Naive thymus-derived CD4-positive, alpha-beta T cell (primary cell): ENCODE measurements at regions not wholly inside any gene's neighbourhood (a gene's known extent, or its start where the extent isn't known, plus 50 kb on each side); places are given as distances from the start of the nearest gene placed in this dataset.
A peak's percentile ranks its signal among the peaks of the same experiment; 100 is the strongest.

Source experiments
- ATAC-seq: fragments of 150-1000 bp; cut with Tn5 transposase; 2 replicates; pipeline ENCODE4 v1.10.0; 2021; ENCODE audit warnings: mild to moderate bottlenecking, moderate library complexity
- CTCF ChIA-PET: fragments of 350-600 bp; sonication (Branson Sonifier 250); formaldehyde crosslinking; loops from one replicate; lab custom pipeline; 2021; ENCODE audit warnings: antibody characterized with exemption; lab: Charles Lee
- POLR2A ChIA-PET: fragments of 350-600 bp; sonication (Branson Sonifier 250); formaldehyde crosslinking; loops from one replicate; lab custom pipeline; 2021; ENCODE audit warnings: antibody characterized with exemption, inconsistent platforms; lab: Charles Lee
- DNase-seq, 9 donors: peaks; one replicate each; pipeline versions ENCODE4 v3.0.0 to v3.0.0-alpha.2; 2020 to 2022; ENCODE audit warnings: mixed read lengths in 1 of 9
- H3K27ac ChIP-seq: one replicate; pipeline ENCODE4 v1.7.0; 2013; ENCODE audit warnings: mild to moderate bottlenecking, low read depth, low read length, moderate library complexity
- H3K27me3 ChIP-seq, 2 donors: one replicate each; pipeline ENCODE4 v1.7.0; 2013; ENCODE audit warnings: low read length in 2 of 2, mild to moderate bottlenecking in 2 of 2, moderate library complexity in 2 of 2; ENCODE audit not compliant: control insufficient read depth in 2 of 2, insufficient read depth in 2 of 2
- H3K36me3 ChIP-seq, 3 experiments: 1 replicate in 2 of 3; 2 replicates in 1 of 3; pipeline ENCODE4 v1.7.0; 2013; ENCODE audit warnings: low read length in 3 of 3, mild to moderate bottlenecking in 3 of 3, moderate library complexity in 1 of 3; ENCODE audit not compliant: insufficient read depth in 3 of 3, control insufficient read depth in 2 of 3
- H3K4me1 ChIP-seq, 2 donors: one replicate each; pipeline ENCODE4 v1.7.0; 2013; ENCODE audit warnings: low read length in 2 of 2, mild to moderate bottlenecking in 2 of 2, moderate library complexity in 1 of 2; ENCODE audit not compliant: control insufficient read depth in 2 of 2, insufficient read depth in 2 of 2
- H3K4me3 ChIP-seq: 2 replicates; pipeline ENCODE4 v1.7.0; 2013; ENCODE audit warnings: mild to moderate bottlenecking, low read length
- H3K9me3 ChIP-seq, 3 experiments: 1 replicate in 2 of 3; 2 replicates in 1 of 3; pipeline ENCODE4 v1.7.0; 2013; ENCODE audit warnings: low read length in 3 of 3; ENCODE audit not compliant: control insufficient read depth in 2 of 3
- H3K27ac Mint-ChIP-seq, 9 donors: one replicate each; pipeline ENCODE4 v1.8.0; 2020 to 2022; ENCODE audit warnings: mixed read lengths in 9 of 9, mild to moderate bottlenecking in 8 of 9, moderate library complexity in 5 of 9, inconsistent platforms in 2 of 9
- H3K27me3 Mint-ChIP-seq, 5 donors: one replicate each; pipeline ENCODE4 v1.8.0; 2021 to 2022; ENCODE audit warnings: mixed read lengths in 5 of 5, mild to moderate bottlenecking in 1 of 5
- H3K36me3 Mint-ChIP-seq, 5 donors: one replicate each; pipeline ENCODE4 v1.8.0; 2020 to 2022; ENCODE audit warnings: mixed read lengths in 5 of 5, mild to moderate bottlenecking in 3 of 5, inconsistent platforms in 1 of 5
- H3K4me1 Mint-ChIP-seq, 7 donors: one replicate each; pipeline ENCODE4 v1.8.0; 2020 to 2022; ENCODE audit warnings: mixed read lengths in 7 of 7, mild to moderate bottlenecking in 3 of 7, inconsistent platforms in 1 of 7
- H3K4me3 Mint-ChIP-seq, 10 donors: one replicate each; pipeline ENCODE4 v1.8.0; 2020 to 2022; ENCODE audit warnings: mild to moderate bottlenecking in 10 of 10, mixed read lengths in 10 of 10, moderate library complexity in 6 of 10, inconsistent platforms in 2 of 10
- H3K9me3 Mint-ChIP-seq, 11 donors: one replicate each; pipeline ENCODE4 v1.8.0; 2020 to 2022; ENCODE audit warnings: mixed read lengths in 11 of 11, mild to moderate bottlenecking in 4 of 11, inconsistent platforms in 1 of 11, moderate library complexity in 1 of 11
- intact Hi-C, 2 donors: fragments of 100-400 bp; cut with micrococcal nuclease; formaldehyde crosslinking; loops; one replicate each; pipeline ENCODE4 v1.15.1; 2023

GRCh38 chr2:12959935-12960334, 243.2 kb downstream of the TRIB2 start:
- H3K36me3 Mint-ChIP-seq = peaks cover 0 to 6% (median 0%) of the 10 kb centered on the region in 5 donors
- POLR2A ChIA-PET = interaction anchor here (1.1 kb wide), 1 partner anchor 11 kb away, joined by 3 read pairs; no protein-coding TSS in a partner anchor
- no peak for DNase-seq
- H3K4me3 Mint-ChIP-seq = no peak overlapping the region
- H3K27me3 Mint-ChIP-seq = peaks cover 5 to 56% (median 21%) of the 10 kb centered on the region in 5 donors
- peaks cover 0 to 16% (median 2%) of the 10 kb centered on the region in 7 donors for H3K4me1 Mint-ChIP-seq
- H3K36me3 ChIP-seq = no peaks in the 10 kb centered on the region
- H3K27ac ChIP-seq = no peak overlapping the region
- H3K27ac Mint-ChIP-seq = no peak overlapping the region
- no peaks in the 10 kb centered on the region for H3K9me3 ChIP-seq
- no peak for ATAC-seq
- H3K27me3 ChIP-seq = no peaks in the 10 kb centered on the region
- H3K4me1 ChIP-seq = peaks cover 0 to 4% of the 10 kb centered on the region in 2 donors
- intact Hi-C loops = no loop called here
- H3K4me3 ChIP-seq = no peak overlapping the region
- peaks cover 0 to 15% (median 6%) of the 10 kb centered on the region in 11 donors for H3K9me3 Mint-ChIP-seq
- CTCF ChIA-PET = no interaction called here

- H3K36me3 ChIP-seq = no peaks in the 10 kb centered on the region
- ATAC-seq (no peak), DNase-seq (no peak)
- Mint-ChIP-seq H3K9me3 (peaks cover 0 to 12% (median 6%) of the 10 kb centered on the region in 11 donors), H3K27ac (no peak overlapping the region), H3K27me3 (peaks cover 5 to 51% (median 15%) of the 10 kb centered on the region in 5 donors), H3K4me1 (peaks cover 6 to 23% (median 8%) of the 10 kb centered on the region in 7 donors), H3K36me3 (peaks cover 0 to 8% (median 0%) of the 10 kb centered on the region in 5 donors), H3K4me3 (no peak overlapping the region)
- no peak overlapping the region for H3K27ac ChIP-seq
- H3K4me1 ChIP-seq = peaks cover 7 to 9% of the 10 kb centered on the region in 2 donors
- CTCF ChIA-PET = no interaction called here
- H3K27me3 ChIP-seq = no peaks in the 10 kb centered on the region
- intact Hi-C loops = no loop called here
- POLR2A ChIA-PET = interaction anchor here (0.5 to 1.1 kb wide), 2 partner anchors 10 to 1679 kb away, joined by 3 to 5 read pairs; no protein-coding TSS in a partner anchor
- no peak overlapping the region for H3K4me3 ChIP-seq
- H3K9me3 ChIP-seq = no peaks in the 10 kb centered on the region
Measured at GRCh38 chr2:12960671-12961070, 243.9 kb downstream of the TRIB2 start.

DNA sequence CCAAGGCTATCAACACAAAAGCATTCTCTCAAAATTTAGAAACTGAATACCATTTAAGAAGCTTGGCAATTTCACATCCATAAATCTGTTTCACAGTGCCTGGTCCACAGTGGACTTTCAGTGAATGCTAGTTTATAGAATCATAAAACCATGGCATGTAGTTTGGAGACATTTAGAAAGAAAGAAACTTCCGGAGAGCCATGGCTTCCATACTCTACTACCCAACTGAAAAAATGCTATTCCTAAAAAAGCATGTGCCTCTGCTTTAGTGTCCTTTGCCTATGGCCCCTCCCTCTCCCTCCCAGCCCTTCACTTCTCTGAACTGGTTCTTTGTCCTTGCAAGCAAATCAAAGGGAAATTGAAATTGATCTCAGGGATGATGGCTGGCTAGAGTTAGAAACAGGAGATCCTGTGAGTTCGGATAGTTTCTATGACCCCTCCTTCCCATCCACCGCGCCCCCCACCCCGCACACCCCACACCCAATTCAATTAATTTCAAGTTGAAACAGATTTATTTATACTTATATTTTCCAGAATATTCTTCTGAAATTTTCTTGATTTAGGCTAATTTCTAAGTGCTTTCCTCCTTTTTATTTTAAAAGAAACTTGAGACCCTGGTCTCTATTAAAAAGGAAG, 248.3 kb downstream of the TRIB2 start:
- Histone ChIP-seq H3K4me3 (no peak overlapping the region), H3K4me1 (peaks cover 10 to 24% of the 10 kb centered on the region in 2 donors), H3K27ac (no peak overlapping the region), H3K27me3 (no peaks in the 10 kb centered on the region), H3K36me3 (no peaks in the 10 kb centered on the region), H3K9me3 (no peaks in the 10 kb centered on the region)
- H3K4me1 Mint-ChIP-seq = peaks cover 8 to 42% (median 15%) of the 10 kb centered on the region in 7 donors
- H3K27me3 Mint-ChIP-seq = peaks cover 4 to 32% (median 10%) of the 10 kb centered on the region in 5 donors
- H3K9me3 Mint-ChIP-seq = peaks cover 0 to 5% (median 2%) of the 10 kb centered on the region in 11 donors
- peak overlapping the region in 2 of 10 donors; percentile 30 to 45 for H3K4me3 Mint-ChIP-seq
- no peak for DNase-seq
- POLR2A ChIA-PET = interaction anchor here (0.7 kb wide), 1 partner anchor 9 kb away, joined by 3 read pairs; no protein-coding TSS in a partner anchor
- intact Hi-C loops = loop anchor here in 1 of 2 donors (1.0 kb wide), 2 partner anchors 108 to 1135 kb away; no protein-coding TSS in a partner anchor
- ATAC-seq = no peak
- CTCF ChIA-PET = no interaction called here
- H3K27ac Mint-ChIP-seq = peak overlapping the region in 2 of 9 donors; percentile 23 to 36
- peaks cover 0 to 10% (median 0%) of the 10 kb centered on the region in 5 donors for H3K36me3 Mint-ChIP-seq

GRCh38 chr2:12965540-12966269, 249.0 kb downstream of the TRIB2 start:
- H3K9me3 Mint-ChIP-seq = peaks cover 0 to 2% (median 0%) of the 10 kb centered on the region in 11 donors
- Histone ChIP-seq H3K4me1 (peaks cover 10 to 24% of the 10 kb centered on the region in 2 donors), H3K36me3 (no peaks in the 10 kb centered on the region), H3K27me3 (no peaks in the 10 kb centered on the region), H3K9me3 (no peaks in the 10 kb centered on the region), H3K4me3 (no peak overlapping the region), H3K27ac (no peak overlapping the region)
- intact Hi-C loops = loop anchor here in 1 of 2 donors (1.0 kb wide), 2 partner anchors 108 to 1135 kb away; no protein-coding TSS in a partner anchor
- H3K4me3 Mint-ChIP-seq = peak overlapping the region in 3 of 10 donors; percentile 29 to 63 (median 45)
- H3K27ac Mint-ChIP-seq = peak overlapping the region in 2 of 9 donors; percentile 23 to 36
- DNase-seq (peak in 5 of 9 donors; percentile 4 to 25 (median 9)), ATAC-seq (peak; percentile 74)
- ChIA-PET CTCF (no interaction called here), POLR2A (interaction anchor here (0.7 kb wide), 1 partner anchor 9 kb away, joined by 3 read pairs; no protein-coding TSS in a partner anchor)
- H3K27me3 Mint-ChIP-seq = peaks cover under 1 to 29% (median 10%) of the 10 kb centered on the region in 5 donors
- H3K4me1 Mint-ChIP-seq = peaks cover 8 to 42% (median 15%) of the 10 kb centered on the region in 7 donors
- H3K36me3 Mint-ChIP-seq = peaks cover 0 to 10% (median 0%) of the 10 kb centered on the region in 5 donors

GRCh38 chr2:12967804-12968203, 251.1 kb downstream of the TRIB2 start:
- Mint-ChIP-seq H3K4me1 (peaks cover 8 to 36% (median 15%) of the 10 kb centered on the region in 7 donors), H3K9me3 (peaks cover 0 to 6% (median 2%) of the 10 kb centered on the region in 11 donors), H3K4me3 (no peak overlapping the region), H3K27ac (no peak overlapping the region), H3K27me3 (peaks cover 0 to 27% (median 7%) of the 10 kb centered on the region in 5 donors), H3K36me3 (peaks cover 0 to 10% (median 0%) of the 10 kb centered on the region in 5 donors)
- no peaks in the 10 kb centered on the region for H3K9me3 ChIP-seq
- peaks cover 10 to 24% of the 10 kb centered on the region in 2 donors for H3K4me1 ChIP-seq
- H3K4me3 ChIP-seq = no peak overlapping the region
- CTCF ChIA-PET = no interaction called here
- POLR2A ChIA-PET = no interaction called here
- no peaks in the 10 kb centered on the region for H3K36me3 ChIP-seq
- ATAC-seq (no peak), DNase-seq (no peak)
- no peaks in the 10 kb centered on the region for H3K27me3 ChIP-seq
- H3K27ac ChIP-seq = no peak overlapping the region
- intact Hi-C loops = no loop called here

- Mint-ChIP-seq H3K27me3 (peaks cover 0 to 27% (median 7%) of the 10 kb centered on the region in 5 donors), H3K36me3 (peaks cover 0 to 10% (median 0%) of the 10 kb centered on the region in 5 donors), H3K9me3 (peaks cover 0 to 6% (median 2%) of the 10 kb centered on the region in 11 donors), H3K4me3 (no peak overlapping the region), H3K4me1 (peaks cover 8 to 31% (median 15%) of the 10 kb centered on the region in 7 donors), H3K27ac (no peak overlapping the region)
- no peak overlapping the region for H3K27ac ChIP-seq
- peaks cover 10 to 24% of the 10 kb centered on the region in 2 donors for H3K4me1 ChIP-seq
- H3K9me3 ChIP-seq = peaks cover 0 to 1% (median 0%) of the 10 kb centered on the region in 3 experiments
- H3K4me3 ChIP-seq = no peak overlapping the region
- DNase-seq (no peak), ATAC-seq (no peak)
- no peaks in the 10 kb centered on the region for H3K27me3 ChIP-seq
- intact Hi-C loops = no loop called here
- no peaks in the 10 kb centered on the region for H3K36me3 ChIP-seq
- POLR2A ChIA-PET = no interaction called here
- CTCF ChIA-PET = no interaction called here
Measured at GRCh38 chr2:12968399-12968798, 251.7 kb downstream of the TRIB2 start.
